Trophoblast cell (in vitro differentiated cells and primary cell): ENCODE measurements at regions not wholly inside any gene's neighbourhood (a gene's known extent, or its start where the extent isn't known, plus 50 kb on each side); places are given as distances from the start of the nearest gene placed in this dataset.

ENCODE experiments used
- DNase-seq, 2 donors: peaks; one replicate each; pipeline ENCODE4 v3.0.0-alpha.2; 2016
- H2AFZ ChIP-seq: 2 replicates; pipeline ENCODE4 v1.6.1; 2013; ENCODE audit warnings: low read length, moderate library complexity, mild to moderate bottlenecking; ENCODE audit not compliant: insufficient read depth, poor library complexity
- H2AK5ac ChIP-seq: 2 replicates; pipeline ENCODE4 v1.6.1; 2013; ENCODE audit warnings: mild to moderate bottlenecking, low read length
- H2BK120ac ChIP-seq: 2 replicates; pipeline ENCODE4 v1.6.1; 2013; ENCODE audit warnings: low read length, mild to moderate bottlenecking, moderate library complexity; ENCODE audit not compliant: insufficient read depth, poor library complexity
- H2BK12ac ChIP-seq: 2 replicates; pipeline ENCODE4 v1.6.1; 2013; ENCODE audit warnings: mild to moderate bottlenecking, low read length, moderate library complexity
- H2BK5ac ChIP-seq: 2 replicates; pipeline ENCODE4 v1.6.1; 2013; ENCODE audit warnings: low read length, low read depth, moderate library complexity, mild to moderate bottlenecking; ENCODE audit not compliant: poor library complexity
- H3K14ac ChIP-seq: 2 replicates; pipeline ENCODE4 v1.6.1; 2013; ENCODE audit warnings: mild to moderate bottlenecking, low read length
- H3K18ac ChIP-seq: 2 replicates; pipeline ENCODE4 v1.6.1; 2013; ENCODE audit warnings: mild to moderate bottlenecking, low read length
- H3K23ac ChIP-seq: 2 replicates; pipeline ENCODE4 v1.6.1; 2013; ENCODE audit warnings: low read length
- H3K27ac ChIP-seq: 2 replicates; pipeline ENCODE4 v1.5.1; 2013; ENCODE audit warnings: low read depth, mild to moderate bottlenecking, inconsistent platforms, low read length, moderate library complexity
- H3K27me3 ChIP-seq: 2 replicates; pipeline ENCODE4 v1.6.1; 2013; ENCODE audit warnings: inconsistent platforms, mild to moderate bottlenecking, low read length, moderate library complexity; ENCODE audit not compliant: insufficient read depth
- H3K36me3 ChIP-seq, 2 experiments: 1 replicate in 1 of 2; 2 replicates in 1 of 2; pipeline ENCODE4 v1.6.1; 2013; ENCODE audit warnings: low read length in 2 of 2, mild to moderate bottlenecking in 2 of 2, moderate library complexity in 1 of 2; ENCODE audit not compliant: insufficient read depth in 2 of 2, control insufficient read depth in 1 of 2
- H3K4ac ChIP-seq: 2 replicates; pipeline ENCODE4 v1.6.1; 2013; ENCODE audit warnings: low read depth, mild to moderate bottlenecking, low read length, moderate library complexity
- H3K4me1 ChIP-seq, 2 experiments: 1 replicate in 1 of 2; 2 replicates in 1 of 2; pipeline ENCODE4 v1.6.1; 2013; ENCODE audit warnings: low read length in 2 of 2, mild to moderate bottlenecking in 2 of 2, moderate library complexity in 1 of 2; ENCODE audit not compliant: insufficient read depth in 2 of 2, control insufficient read depth in 1 of 2
- H3K4me2 ChIP-seq: 2 replicates; pipeline ENCODE4 v1.6.1; 2013; ENCODE audit warnings: inconsistent platforms, mild to moderate bottlenecking, low read length, moderate library complexity
- H3K4me3 ChIP-seq: 2 replicates; pipeline ENCODE4 v1.5.1; 2013; ENCODE audit warnings: mild to moderate bottlenecking, low read depth, low read length, inconsistent platforms
- H3K79me1 ChIP-seq: one replicate; pipeline ENCODE4 v1.6.1; 2013; ENCODE audit warnings: low read length
- H3K79me2 ChIP-seq: 2 replicates; pipeline ENCODE4 v1.6.1; 2013; ENCODE audit warnings: low read length, mild to moderate bottlenecking; ENCODE audit not compliant: control insufficient read depth, insufficient read depth, poor library complexity
- H3K9ac ChIP-seq: 2 replicates; pipeline ENCODE4 v1.6.1; 2013; ENCODE audit warnings: mild to moderate bottlenecking, low read length
- H3K9me3 ChIP-seq: 2 replicates; pipeline ENCODE4 v1.6.1; 2013; ENCODE audit warnings: low read depth, mild to moderate bottlenecking, control low read depth, inconsistent platforms, low read length; ENCODE audit not compliant: insufficient read depth
- H4K12ac ChIP-seq: 2 replicates; pipeline ENCODE4 v1.6.1; 2013; ENCODE audit warnings: low read depth, mild to moderate bottlenecking, low read length, moderate library complexity
- H4K8ac ChIP-seq: 2 replicates; pipeline ENCODE4 v1.6.1; 2013; ENCODE audit warnings: low read depth, mild to moderate bottlenecking, low read length, moderate library complexity
- H4K91ac ChIP-seq: one replicate; pipeline ENCODE4 v1.6.1; 2013; ENCODE audit warnings: low read depth, mild to moderate bottlenecking, low read length, moderate library complexity
- WGBS: extraction: QIAGEN DNeasy Blood & Tissue Kit; methylation state at CpG from one replicate; pipeline ENCODE4 v1.1.7; 2013; ENCODE audit warnings: missing lambda C conversion rate; ENCODE audit not compliant: insufficient read length, insufficient coverage; ENCODE audit errors: extremely low coverage; 5-methylcytosine and 5-hydroxymethylcytosine counted together

- H3K14ac ChIP-seq: no peak overlapping the region
- H2AK5ac ChIP-seq: no peak overlapping the region
- H3K79me2 ChIP-seq: no peaks in the 10 kb centered on the region
- peak overlapping the region; percentile 15 for H4K91ac ChIP-seq
- H3K18ac ChIP-seq: no peak overlapping the region
- peak overlapping the region; percentile 52 for H3K4me2 ChIP-seq
- H2BK5ac ChIP-seq: no peak overlapping the region
- peak; percentile 74 to 85 for DNase-seq
- H2BK120ac ChIP-seq: no peak overlapping the region
- no CpG with 5 or more reads among the region's 29 CpGs for WGBS
- peak overlapping the region; percentile 7 for H4K12ac ChIP-seq
- no peak overlapping the region for H3K4ac ChIP-seq
- H3K79me1 ChIP-seq: no peaks in the 10 kb centered on the region
- no peaks in the 10 kb centered on the region for H3K27me3 ChIP-seq
- H3K9me3 ChIP-seq: no peaks in the 10 kb centered on the region
- no peak overlapping the region for H2AFZ ChIP-seq
- H2BK12ac ChIP-seq: no peak overlapping the region
- H3K23ac ChIP-seq: no peak overlapping the region
- peaks cover 0 to 3% of the 10 kb centered on the region in 2 experiments for H3K4me1 ChIP-seq
- H3K36me3 ChIP-seq: no peaks in the 10 kb centered on the region
- no peak overlapping the region for H3K4me3 ChIP-seq
- no peak overlapping the region for H3K9ac ChIP-seq
- peak overlapping the region; percentile 32 for H4K8ac ChIP-seq
- H3K27ac ChIP-seq: no peak overlapping the region
These were observed 262.2 kb downstream of the BAMBI start for GRCh38 chr10:28939281-28940157.

GRCh38 chr10:28940158-28940888 is 263.0 kb downstream of the BAMBI start:
- Histone ChIP-seq H2BK12ac (no peak overlapping the region), H3K4ac (no peak overlapping the region), H2AFZ (no peak overlapping the region), H3K27me3 (no peaks in the 10 kb centered on the region), H3K79me1 (no peaks in the 10 kb centered on the region), H2BK5ac (no peak overlapping the region), H2AK5ac (no peak overlapping the region), H3K79me2 (no peaks in the 10 kb centered on the region), H3K4me3 (no peak overlapping the region), H3K18ac (no peak overlapping the region), H3K27ac (no peak overlapping the region), H3K23ac (no peak overlapping the region), H3K4me1 (peaks cover 0 to 3% of the 10 kb centered on the region in 2 experiments), H3K9me3 (no peaks in the 10 kb centered on the region), H3K36me3 (no peaks in the 10 kb centered on the region), H3K4me2 (peak overlapping the region; percentile 52), H4K91ac (no peak overlapping the region), H4K8ac (no peak overlapping the region), H3K14ac (no peak overlapping the region), H2BK120ac (no peak overlapping the region), H3K9ac (no peak overlapping the region), H4K12ac (no peak overlapping the region)
- no peak for DNase-seq
- no CpG with 5 or more reads among the region's 8 CpGs for WGBS

GRCh38 chr10:28942012-28942411 is 264.7 kb downstream of the BAMBI start:
- no peak overlapping the region for H2BK5ac ChIP-seq
- H3K27ac ChIP-seq: no peak overlapping the region
- H3K4me3 ChIP-seq: no peak overlapping the region
- H3K79me1 ChIP-seq: no peaks in the 10 kb centered on the region
- H3K36me3 ChIP-seq: no peaks in the 10 kb centered on the region
- H3K27me3 ChIP-seq: no peaks in the 10 kb centered on the region
- no peak overlapping the region for H3K23ac ChIP-seq
- no peak overlapping the region for H2AFZ ChIP-seq
- no peak overlapping the region for H3K9ac ChIP-seq
- H3K14ac ChIP-seq: no peak overlapping the region
- no peak for DNase-seq
- no peak overlapping the region for H2BK12ac ChIP-seq
- H4K8ac ChIP-seq: no peak overlapping the region
- H2AK5ac ChIP-seq: no peak overlapping the region
- H4K91ac ChIP-seq: no peak overlapping the region
- H3K9me3 ChIP-seq: no peaks in the 10 kb centered on the region
- H2BK120ac ChIP-seq: no peak overlapping the region
- H3K79me2 ChIP-seq: no peaks in the 10 kb centered on the region
- WGBS: no CpG with 5 or more reads among the region's 1 CpG
- no peak overlapping the region for H3K4me2 ChIP-seq
- no peak overlapping the region for H3K18ac ChIP-seq
- H3K4ac ChIP-seq: no peak overlapping the region
- H4K12ac ChIP-seq: no peak overlapping the region
- peaks cover 0 to 5% of the 10 kb centered on the region in 2 experiments for H3K4me1 ChIP-seq

GRCh38 chr10:28945959-28946358 is 268.6 kb downstream of the BAMBI start:
- Histone ChIP-seq H3K36me3 (no peaks in the 10 kb centered on the region), H4K8ac (no peak overlapping the region), H3K4me2 (no peak overlapping the region), H2AK5ac (no peak overlapping the region), H3K9me3 (no peaks in the 10 kb centered on the region), H3K79me2 (no peaks in the 10 kb centered on the region), H3K4me1 (peaks cover 0 to 2% of the 10 kb centered on the region in 2 experiments), H3K18ac (no peak overlapping the region), H3K27ac (no peak overlapping the region), H3K27me3 (no peaks in the 10 kb centered on the region), H3K4ac (no peak overlapping the region), H4K91ac (no peak overlapping the region), H2BK12ac (no peak overlapping the region), H2BK120ac (no peak overlapping the region), H3K79me1 (no peaks in the 10 kb centered on the region), H2BK5ac (no peak overlapping the region), H3K23ac (no peak overlapping the region), H3K4me3 (no peak overlapping the region), H2AFZ (no peak overlapping the region), H3K14ac (no peak overlapping the region), H3K9ac (no peak overlapping the region), H4K12ac (no peak overlapping the region)
- no peak for DNase-seq
- no CpG with 5 or more reads among the region's 1 CpG for WGBS
